ENCODE measurements at regions not wholly inside any gene's neighbourhood (a gene's known extent, or its start where the extent isn't known, plus 50 kb on each side); places are given as distances from the start of the nearest gene placed in this dataset.

GRCh38 chr13:54492995-54493394 lies 1464.4 kb downstream of the OLFM4 start:
- DNase-seq (ENCODE audit: low read depth, low spot score) (no peak), FAIRE-seq (no peak)
- no peak overlapping the region for H3K4me3 ChIP-seq (replicated peaks in 1 of 3; ENCODE audit: insufficient read depth in 1 of 3, low read depth in 1 of 3, low read length in 3 of 3)
- no peak overlapping the region for H3K27ac ChIP-seq (ENCODE audit: insufficient read depth, low read depth, low read length)
- H3K4me1 ChIP-seq (ENCODE audit: control insufficient read depth, extremely low read depth, insufficient read depth, low read length) = no peaks in the 10 kb centered on the region
- POLR2A ChIA-PET = no interaction called here
- H2AFZ ChIP-seq (ENCODE audit: low read depth, low read length) = no peak overlapping the region
- dilution Hi-C loops (cut with MboI; ENCODE audit: extremely low pct_ligation_motif_present, low sequenced_read_pairs) = no loop called here
- no peak overlapping the region for H3K4me2 ChIP-seq (ENCODE audit: insufficient read depth, low read length)
- H4K20me1 ChIP-seq (replicated peaks; ENCODE audit: control insufficient read depth, extremely low read depth, insufficient read depth, low read length) = no peaks in the 10 kb centered on the region
- H3K27me3 ChIP-seq (ENCODE audit: control insufficient read depth in 2 of 2, insufficient read depth in 2 of 2, low read length in 2 of 2) = no peaks in the 10 kb centered on the region
- peaks cover 2% of the 10 kb centered on the region for H3K9me3 ChIP-seq (replicated peaks; ENCODE audit: control insufficient read depth, insufficient read depth, low read length)
- no peaks in the 10 kb centered on the region for H3K79me2 ChIP-seq (ENCODE audit: control insufficient read depth, insufficient read depth, low read length)
- no TSS peak for BruUV-seq (replicated peaks)
- no peaks in the 10 kb centered on the region for H3K9me1 ChIP-seq (replicated peaks; ENCODE audit: control insufficient read depth, extremely low read depth, insufficient read depth, low read length)
- CTCF ChIA-PET = interaction anchor here (1.3 kb wide), 1 partner anchor 11 kb away, joined by 4 read pairs; no protein-coding TSS in a partner anchor
- intact Hi-C loops (cut with micrococcal nuclease) = no loop called here
- H3K36me3 ChIP-seq (ENCODE audit: control insufficient read depth in 2 of 2, extremely low read depth in 1 of 2, insufficient read depth in 2 of 2, low read length in 2 of 2) = no peaks in the 10 kb centered on the region
- TF ChIP-seq CTCF (IDR thresholded peaks at IDR 0.05; ENCODE audit: extremely low read depth in 1 of 2, insufficient read depth in 1 of 2, low read depth in 1 of 2, low read length in 2 of 2) = no peak
- TF ChIP-seq, protein P1, sequence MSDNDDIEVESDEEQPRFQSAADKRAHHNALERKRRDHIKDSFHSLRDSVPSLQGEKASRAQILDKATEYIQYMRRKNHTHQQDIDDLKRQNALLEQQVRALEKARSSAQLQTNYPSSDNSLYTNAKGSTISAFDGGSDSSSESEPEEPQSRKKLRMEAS (IDR thresholded peaks at IDR 0.05; ENCODE audit: insufficient read depth, insufficient read length) = no peak
- H3K9ac ChIP-seq (replicated peaks; ENCODE audit: extremely low read depth, insufficient read depth, low read length) = no peak overlapping the region

DNA sequence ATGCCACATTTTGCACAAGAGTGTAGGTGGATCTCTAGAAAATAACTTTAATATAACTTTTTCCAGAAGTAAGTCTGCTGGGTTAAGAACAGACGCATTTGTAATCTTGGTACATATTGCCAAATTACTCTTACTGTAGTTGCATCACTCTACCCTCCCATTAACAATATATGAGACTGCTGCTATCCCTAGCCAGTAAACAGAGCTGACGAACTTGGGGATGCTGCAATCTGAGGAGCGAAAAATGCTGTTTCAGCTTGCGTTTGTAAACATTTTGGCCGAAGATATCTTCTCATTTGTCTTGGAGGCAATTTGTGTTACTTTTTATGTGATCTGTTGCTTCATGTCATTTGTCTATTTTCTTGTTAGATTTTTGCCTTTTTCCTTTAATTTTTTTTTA lies 1482.8 kb downstream of the OLFM4 start:
- no TSS peak for BruUV-seq (replicated peaks)
- FAIRE-seq (no peak), DNase-seq (ENCODE audit: low read depth, low spot score) (no peak)
- no peak overlapping the region for H3K9ac ChIP-seq (replicated peaks; ENCODE audit: extremely low read depth, insufficient read depth, low read length)
- H3K4me2 ChIP-seq (ENCODE audit: insufficient read depth, low read length) = no peak overlapping the region
- no peak overlapping the region for H3K27ac ChIP-seq (ENCODE audit: insufficient read depth, low read depth, low read length)
- H3K36me3 ChIP-seq (ENCODE audit: control insufficient read depth in 2 of 2, extremely low read depth in 1 of 2, insufficient read depth in 2 of 2, low read length in 2 of 2) = no peaks in the 10 kb centered on the region
- H3K9me3 ChIP-seq (replicated peaks; ENCODE audit: control insufficient read depth, insufficient read depth, low read length) = no peaks in the 10 kb centered on the region
- TF ChIP-seq POLR2A (IDR thresholded peaks at IDR 0.05; ENCODE audit: low read depth, low read length) = no peak
- TF ChIP-seq, protein P1 (IDR thresholded peaks at IDR 0.05; ENCODE audit: insufficient read depth, insufficient read length) = no peak
- TF ChIP-seq EZH2 (IDR thresholded peaks at IDR 0.05; ENCODE audit: borderline replicate concordance, low read depth, low read length, severe bottlenecking) = no peak
- no peak for TF ChIP-seq CTCF (IDR thresholded peaks at IDR 0.05; ENCODE audit: extremely low read depth in 1 of 2, insufficient read depth in 1 of 2, low read depth in 1 of 2, low read length in 2 of 2)
- TF ChIP-seq GATA2 (IDR thresholded peaks at IDR 0.05; ENCODE audit: insufficient read depth, insufficient read length, low read depth, low read length) = no peak
- TF ChIP-seq JUN (IDR thresholded peaks at IDR 0.05; ENCODE audit: borderline replicate concordance, insufficient read depth, insufficient read length, low read depth) = no peak
- TF ChIP-seq POLR2AphosphoS5 (IDR thresholded peaks at IDR 0.05; ENCODE audit: insufficient read depth, low read depth, low read length) = no peak
- TF ChIP-seq FOS (IDR thresholded peaks at IDR 0.05; ENCODE audit: borderline replicate concordance, insufficient read depth, low read length) = no peak
- CTCF ChIA-PET = no interaction called here
- intact Hi-C loops (cut with micrococcal nuclease) (no loop called here), dilution Hi-C loops (cut with MboI; ENCODE audit: extremely low pct_ligation_motif_present, low sequenced_read_pairs) (no loop called here)
- no peaks in the 10 kb centered on the region for H3K9me1 ChIP-seq (replicated peaks; ENCODE audit: control insufficient read depth, extremely low read depth, insufficient read depth, low read length)
- no peak overlapping the region for H3K4me3 ChIP-seq (replicated peaks in 1 of 3; ENCODE audit: insufficient read depth in 1 of 3, low read depth in 1 of 3, low read length in 3 of 3)
- no peaks in the 10 kb centered on the region for H3K79me2 ChIP-seq (ENCODE audit: control insufficient read depth, insufficient read depth, low read length)
- POLR2A ChIA-PET = no interaction called here
- no peaks in the 10 kb centered on the region for H3K27me3 ChIP-seq (ENCODE audit: control insufficient read depth in 2 of 2, insufficient read depth in 2 of 2, low read length in 2 of 2)
- H3K4me1 ChIP-seq (ENCODE audit: control insufficient read depth, extremely low read depth, insufficient read depth, low read length) = no peaks in the 10 kb centered on the region
- H2AFZ ChIP-seq (ENCODE audit: low read depth, low read length) = no peak overlapping the region
- no peaks in the 10 kb centered on the region for H4K20me1 ChIP-seq (replicated peaks; ENCODE audit: control insufficient read depth, extremely low read depth, insufficient read depth, low read length)
